H1 (cell line): ENCODE measurements at regions not wholly inside any gene's neighbourhood (a gene's known extent, or its start where the extent isn't known, plus 50 kb on each side); places are given as distances from the start of the nearest gene placed in this dataset.

ENCODE experiments used
- CTCF ChIA-PET: fragments of 300-600 bp; sonication (Branson Sonifier 250); formaldehyde crosslinking; loops from one replicate; lab custom pipeline; 2021; ENCODE audit not compliant: partially characterized antibody; lab: Charles Lee
- POLR2A ChIA-PET: fragments of 300-600 bp; sonication (Branson Sonifier 250); formaldehyde crosslinking; loops from one replicate; lab custom pipeline; 2021; ENCODE audit warnings: inconsistent platforms; ENCODE audit not compliant: partially characterized antibody; lab: Charles Lee
- DNase-seq, 2 experiments: peaks; one replicate each; pipeline versions ENCODE4 v3.0.0 to v3.0.0-alpha.2; 2010 to 2022; ENCODE audit warnings: low spot score in 2 of 2, low read depth in 1 of 2, mixed read lengths in 1 of 2
- FAIRE-seq: peaks from 2 replicates; lab custom pipeline; 2011; peaks lifted over from hg19 to GRCh38; lab: Jason Lieb, UNC
- H2AFZ ChIP-seq: 2 replicates; pipeline ENCODE4 v1.8.1; 2012; ENCODE audit warnings: low read length, inconsistent platforms
- H2AK5ac ChIP-seq: 2 replicates; pipeline ENCODE4 v1.6.1; 2013; ENCODE audit warnings: low read depth, low read length
- H2BK120ac ChIP-seq: replicated peaks from 2 replicates; pipeline ENCODE3; 2013; ENCODE audit warnings: low read depth, low read length, inconsistent platforms
- H2BK12ac ChIP-seq: 2 replicates; pipeline ENCODE4 v1.6.1; 2013; ENCODE audit warnings: low read depth, low read length
- H2BK15ac ChIP-seq: 2 replicates; pipeline ENCODE4 v1.6.1; 2013; ENCODE audit warnings: low read length
- H2BK20ac ChIP-seq: 2 replicates; pipeline ENCODE4 v1.6.1; 2013; ENCODE audit warnings: low read length
- H2BK5ac ChIP-seq: 2 replicates; pipeline ENCODE4 v1.6.1; 2013; ENCODE audit warnings: low read depth, low read length
- H3K14ac ChIP-seq: 2 replicates; pipeline ENCODE4 v1.6.1; 2013; ENCODE audit warnings: inconsistent platforms; ENCODE audit not compliant: insufficient read length
- H3K18ac ChIP-seq: 2 replicates; pipeline ENCODE4 v1.6.1; 2013; ENCODE audit warnings: low read length; ENCODE audit errors: extremely low read depth
- H3K23ac ChIP-seq: 2 replicates; pipeline ENCODE4 v1.6.1; 2013; ENCODE audit warnings: inconsistent platforms; ENCODE audit not compliant: insufficient read length
- H3K23me2 ChIP-seq: 2 replicates; pipeline ENCODE4 v1.6.1; 2013; ENCODE audit warnings: low read depth, low read length
- H3K27ac ChIP-seq: 2 replicates; pipeline ENCODE4 v1.6.1; 2011; ENCODE audit warnings: low read depth, low read length, inconsistent platforms
- H3K27me3 ChIP-seq, 4 experiments: replicated peaks in 1 of 4; 1 replicate in 1 of 4; 2 replicates in 3 of 4; pipeline versions ENCODE4 v1.6.1 to v1.8.1; 2011 to 2013; ENCODE audit warnings: low read length in 3 of 4, mild to moderate bottlenecking in 3 of 4, inconsistent platforms in 2 of 4, mixed read lengths in 2 of 4, moderate library complexity in 1 of 4; ENCODE audit not compliant: control insufficient read depth in 3 of 4, insufficient read depth in 3 of 4; ENCODE audit errors: extremely low read depth in 1 of 4
- H3K36me3 ChIP-seq, 4 experiments: 2 replicates each; pipeline versions ENCODE4 v1.6.1 to v1.8.1; 2011 to 2013; ENCODE audit warnings: mild to moderate bottlenecking in 4 of 4, low read length in 3 of 4, moderate library complexity in 2 of 4, control low read depth in 1 of 4, inconsistent platforms in 1 of 4; ENCODE audit not compliant: insufficient read depth in 4 of 4, control insufficient read depth in 2 of 4
- H3K4ac ChIP-seq: replicated peaks from 2 replicates; pipeline ENCODE3; 2013; ENCODE audit warnings: low read length, low read depth, mixed read lengths, inconsistent platforms; ENCODE audit not compliant: insufficient read length
- H3K4me1 ChIP-seq, 4 experiments: replicated peaks in 1 of 4; 1 replicate in 1 of 4; 2 replicates in 3 of 4; pipeline versions ENCODE4 v1.6.1 to v1.8.1; 2011 to 2013; ENCODE audit warnings: low read length in 3 of 4, inconsistent platforms in 2 of 4, mixed read lengths in 1 of 4; ENCODE audit not compliant: insufficient read depth in 4 of 4, control insufficient read depth in 3 of 4
- H3K4me2 ChIP-seq, 2 experiments: 2 replicates each; pipeline versions ENCODE4 v1.6.1 to v1.8.1; 2011 to 2013; ENCODE audit warnings: low read depth in 2 of 2, low read length in 2 of 2, control low read depth in 1 of 2, inconsistent platforms in 1 of 2, mild to moderate bottlenecking in 1 of 2; ENCODE audit not compliant: insufficient read depth in 1 of 2
- H3K4me3 ChIP-seq, 4 experiments: fragments of 200-600, 300-600 bp in 1 of 4; sonication (generic), shearing (Covaris generic), sonication (Bioruptor Twin) in 1 of 4; 2 replicates each; pipeline versions ENCODE4 v1.5.1 to v1.8.1; 2011 to 2016; ENCODE audit warnings: low read length in 4 of 4, low read depth in 3 of 4, control low read depth in 2 of 4, inconsistent platforms in 2 of 4, mild to moderate bottlenecking in 2 of 4, mixed read lengths in 1 of 4, moderate library complexity in 1 of 4; ENCODE audit not compliant: insufficient read depth in 2 of 4; ENCODE audit errors: extremely low read depth in 1 of 4
- H3K56ac ChIP-seq: replicated peaks from 2 replicates; pipeline ENCODE3; 2013; ENCODE audit warnings: low read depth, mild to moderate bottlenecking, mixed read lengths, low read length, inconsistent platforms; ENCODE audit not compliant: insufficient read length
- H3K79me1 ChIP-seq: 2 replicates; pipeline ENCODE4 v1.6.1; 2013; ENCODE audit warnings: low read depth, low read length, control low read depth
- H3K79me2 ChIP-seq, 2 experiments: 2 replicates each; pipeline versions ENCODE4 v1.6.1 to v1.8.1; 2012 to 2013; ENCODE audit warnings: low read length in 2 of 2, mild to moderate bottlenecking in 2 of 2, inconsistent platforms in 1 of 2; ENCODE audit not compliant: insufficient read depth in 2 of 2, control insufficient read depth in 1 of 2
- H3K9ac ChIP-seq, 4 experiments: replicated peaks in 1 of 4; 1 replicate in 1 of 4; 2 replicates in 3 of 4; pipeline versions ENCODE4 v1.6.1 to v1.8.1; 2011 to 2013; ENCODE audit warnings: low read depth in 3 of 4, low read length in 3 of 4, control low read depth in 2 of 4, mild to moderate bottlenecking in 2 of 4, moderate library complexity in 2 of 4, inconsistent platforms in 1 of 4; ENCODE audit errors: extremely low read depth in 1 of 4
- H3K9me3 ChIP-seq, 2 experiments: 2 replicates each; pipeline versions ENCODE4 v1.6.1 to v1.8.1; 2012 to 2013; ENCODE audit warnings: mild to moderate bottlenecking in 2 of 2, moderate library complexity in 2 of 2, control low read depth in 1 of 2, inconsistent platforms in 1 of 2, low read depth in 1 of 2, low read length in 1 of 2, mixed read lengths in 1 of 2; ENCODE audit not compliant: insufficient read depth in 2 of 2
- H4K20me1 ChIP-seq, 2 experiments: replicated peaks in 1 of 2; 2 replicates each; pipeline versions ENCODE3 to v1.8.1; 2011 to 2013; ENCODE audit warnings: inconsistent platforms in 2 of 2, low read length in 2 of 2, mild to moderate bottlenecking in 1 of 2; ENCODE audit not compliant: insufficient read depth in 2 of 2, control insufficient read depth in 1 of 2
- H4K5ac ChIP-seq: 2 replicates; pipeline ENCODE4 v1.6.1; 2013; ENCODE audit warnings: low read length, low read depth, mixed read lengths, inconsistent platforms; ENCODE audit not compliant: insufficient read length
- H4K8ac ChIP-seq: 2 replicates; pipeline ENCODE4 v1.8.0; 2013; ENCODE audit warnings: mild to moderate bottlenecking, moderate library complexity, low read length, inconsistent platforms; ENCODE audit not compliant: insufficient read depth; ENCODE audit errors: extremely low read depth
- H4K91ac ChIP-seq: replicated peaks from 2 replicates; pipeline ENCODE3; 2013; ENCODE audit warnings: low read length, mixed read lengths, inconsistent platforms; ENCODE audit not compliant: insufficient read length
- BRCA1 ChIP-seq: IDR thresholded peaks from 2 replicates; pipeline ENCODE4 v1.6.1; 2012; ENCODE audit warnings: low read depth, low read length, improper control_type of control experiment
- CREB1 ChIP-seq: IDR thresholded peaks from 2 replicates; pipeline ENCODE4 v1.6.1; 2012; ENCODE audit warnings: inconsistent platforms
- E2F6 ChIP-seq: IDR thresholded peaks from 2 replicates; pipeline ENCODE4 v1.6.1; 2012; ENCODE audit warnings: inconsistent platforms
- EGR1 ChIP-seq: IDR thresholded peaks from 2 replicates; pipeline ENCODE4 v1.6.1; 2011; ENCODE audit warnings: low read depth, low read length, borderline replicate concordance
- GTF2F1 ChIP-seq: IDR thresholded peaks from 2 replicates; pipeline ENCODE4 v1.6.1; 2012; ENCODE audit warnings: low read depth, low read length, improper control_type of control experiment, borderline replicate concordance
- JUN ChIP-seq: IDR thresholded peaks from 2 replicates; pipeline ENCODE4 v1.6.1; 2011; ENCODE audit warnings: low read depth, mild to moderate bottlenecking, improper control_type of control experiment, low read length
- KDM4A ChIP-seq: IDR thresholded peaks from one replicate; pipeline ENCODE4 v1.7.1; 2012; ENCODE audit warnings: low read depth, mild to moderate bottlenecking, moderate library complexity, low read length, inconsistent platforms; ENCODE audit not compliant: severe bottlenecking
- TAF1 ChIP-seq: IDR thresholded peaks from 2 replicates; pipeline ENCODE4 v1.6.1; 2011; ENCODE audit warnings: mild to moderate bottlenecking, low read depth, low read length
- TCF12 ChIP-seq: IDR thresholded peaks from 2 replicates; pipeline ENCODE4 v1.6.1; 2011; ENCODE audit warnings: low read depth, mild to moderate bottlenecking, low read length
- YY1 ChIP-seq: IDR thresholded peaks from 2 replicates; pipeline ENCODE4 v1.6.1; 2011; ENCODE audit warnings: low read depth, mild to moderate bottlenecking, low read length
- whole genome bisulfite sequencing, 2 experiments: shearing (Covaris generic) in 1 of 2; methylation state at CpG; one replicate each; pipeline versions ENCODE4 v1.1.6 to v1.1.7; 2013 to 2015; ENCODE audit warnings: low lambda C conversion rate in 2 of 2, mixed read lengths in 2 of 2, inconsistent platforms in 1 of 2, low coverage in 1 of 2, missing lambda C conversion rate in 1 of 2; ENCODE audit not compliant: insufficient replicate concordance in 2 of 2, insufficient coverage in 1 of 2, insufficient read length in 1 of 2; ENCODE audit errors: extremely low coverage in 1 of 2, missing lambda C conversion rate in 1 of 2; 5-methylcytosine and 5-hydroxymethylcytosine counted together
- TF ChIP-seq, protein P1 (sequence below), 3 experiments: IDR thresholded peaks; 1 replicate in 2 of 3; 2 replicates in 1 of 3; pipeline versions ENCODE4 v1.5.1 to v1.6.1; 2011; ENCODE audit warnings: low read length in 3 of 3, mild to moderate bottlenecking in 3 of 3, inconsistent platforms in 2 of 3, low read depth in 1 of 3, moderate library complexity in 1 of 3; ENCODE audit not compliant: insufficient read depth in 1 of 3; ENCODE audit errors: control extremely low read depth in 1 of 3

DNA sequence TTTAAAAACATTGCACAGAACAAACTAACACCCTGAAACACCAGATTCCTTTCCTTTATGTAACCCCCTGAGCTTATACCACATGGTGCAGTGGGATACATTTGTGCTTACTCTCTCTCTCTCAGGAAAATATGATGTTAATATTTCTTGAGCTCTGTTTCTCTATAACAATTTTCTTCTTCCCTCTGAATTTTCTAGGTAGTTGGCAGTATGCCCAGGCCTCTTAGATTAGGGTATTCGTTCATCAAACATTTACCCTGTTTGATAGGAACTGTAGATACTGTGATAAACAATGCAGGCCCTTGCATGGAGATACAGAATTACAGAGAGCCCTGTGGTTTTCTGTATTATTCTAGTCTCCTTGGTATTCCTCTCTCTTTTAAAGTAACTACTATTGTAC, 567.8 kb downstream of the IPMK start:
- no peak overlapping the region for H2BK15ac ChIP-seq
- no peak overlapping the region for H4K8ac ChIP-seq
- no peak for FAIRE-seq
- POLR2A ChIA-PET, result no interaction called here
- H3K27me3 ChIP-seq, result no peaks in the 10 kb centered on the region
- H2BK20ac ChIP-seq, result no peak overlapping the region
- H3K23me2 ChIP-seq, result no peaks in the 10 kb centered on the region
- no peak overlapping the region for H3K18ac ChIP-seq
- no peak overlapping the region for H2BK120ac ChIP-seq
- no peaks in the 10 kb centered on the region for H3K79me1 ChIP-seq
- no peaks in the 10 kb centered on the region for H3K4me1 ChIP-seq
- H2AFZ ChIP-seq, result no peak overlapping the region
- no peaks in the 10 kb centered on the region for H3K79me2 ChIP-seq
- no peak overlapping the region for H2BK12ac ChIP-seq
- H4K5ac ChIP-seq, result no peak overlapping the region
- CTCF ChIA-PET, result interaction anchor here (1.0 kb wide), 1 partner anchor 79 kb away, joined by 3 read pairs; no protein-coding TSS in a partner anchor
- no peak overlapping the region for H3K4me3 ChIP-seq
- H2BK5ac ChIP-seq, result no peak overlapping the region
- no peaks in the 10 kb centered on the region for H4K20me1 ChIP-seq
- no peak overlapping the region for H2AK5ac ChIP-seq
- H3K36me3 ChIP-seq, result no peaks in the 10 kb centered on the region
- no peak overlapping the region for H3K23ac ChIP-seq
- H3K9ac ChIP-seq, result no peak overlapping the region
- H3K14ac ChIP-seq, result no peak overlapping the region
- no peak overlapping the region for H3K56ac ChIP-seq
- no peak overlapping the region for H3K27ac ChIP-seq
- DNase-seq, result no peak
- 89% methylated on average over 1 of the region's 1 CpG; no CpG with 5 or more reads in 1 of the 2 experiments for WGBS, 2 experiments
- no peaks in the 10 kb centered on the region for H3K9me3 ChIP-seq
- no peak overlapping the region for H3K4ac ChIP-seq
- no peak overlapping the region for H4K91ac ChIP-seq
- TF ChIP-seq JUN, result no peak
- no peak for TF ChIP-seq CREB1
- no peak for TF ChIP-seq TAF1
- TF ChIP-seq YY1, result no peak
- no peak for TF ChIP-seq GTF2F1
- TF ChIP-seq TCF12, result no peak
- no peak for TF ChIP-seq BRCA1
- no peak for TF ChIP-seq KDM4A
- TF ChIP-seq EGR1, result no peak
- TF ChIP-seq E2F6, result no peak
- TF ChIP-seq, protein P1, sequence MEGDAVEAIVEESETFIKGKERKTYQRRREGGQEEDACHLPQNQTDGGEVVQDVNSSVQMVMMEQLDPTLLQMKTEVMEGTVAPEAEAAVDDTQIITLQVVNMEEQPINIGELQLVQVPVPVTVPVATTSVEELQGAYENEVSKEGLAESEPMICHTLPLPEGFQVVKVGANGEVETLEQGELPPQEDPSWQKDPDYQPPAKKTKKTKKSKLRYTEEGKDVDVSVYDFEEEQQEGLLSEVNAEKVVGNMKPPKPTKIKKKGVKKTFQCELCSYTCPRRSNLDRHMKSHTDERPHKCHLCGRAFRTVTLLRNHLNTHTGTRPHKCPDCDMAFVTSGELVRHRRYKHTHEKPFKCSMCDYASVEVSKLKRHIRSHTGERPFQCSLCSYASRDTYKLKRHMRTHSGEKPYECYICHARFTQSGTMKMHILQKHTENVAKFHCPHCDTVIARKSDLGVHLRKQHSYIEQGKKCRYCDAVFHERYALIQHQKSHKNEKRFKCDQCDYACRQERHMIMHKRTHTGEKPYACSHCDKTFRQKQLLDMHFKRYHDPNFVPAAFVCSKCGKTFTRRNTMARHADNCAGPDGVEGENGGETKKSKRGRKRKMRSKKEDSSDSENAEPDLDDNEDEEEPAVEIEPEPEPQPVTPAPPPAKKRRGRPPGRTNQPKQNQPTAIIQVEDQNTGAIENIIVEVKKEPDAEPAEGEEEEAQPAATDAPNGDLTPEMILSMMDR (IDR thresholded peaks at IDR 0.05; ENCODE audit: control extremely low read depth in 1 of 3, insufficient read depth in 1 of 3, low read depth in 1 of 3, low read length in 3 of 3), result no peak
- TF ChIP-seq, all 59 proteins: peak for 0
- no peak overlapping the region for H3K4me2 ChIP-seq
